IMR-90 (cell line): ENCODE measurements at regions not wholly inside any gene's neighbourhood (a gene's known extent, or its start where the extent isn't known, plus 50 kb on each side); places are given as distances from the start of the nearest gene placed in this dataset.

Experiments
- ATAC-seq: fragments of 200-7000 bp; cut with Tn5 transposase; 2 replicates; pipeline ENCODE4 v1.9.1; 2020; ENCODE audit warnings: low read depth, mild to moderate bottlenecking, moderate library complexity
- BruUV-seq: library from RNA; stranded (reverse); fragments of 400-500 nt; replicated peaks from 2 replicates; lab custom pipeline; 2021; lab: Mats Ljungman, UMichigan
- CTCF ChIA-PET: fragments of 300-600 bp; formaldehyde crosslinking; extraction: SDS; loops from one replicate; lab custom pipeline; 2021; ENCODE audit warnings: antibody characterized with exemption; lab: Yijun Ruan, JAX
- POLR2A ChIA-PET: fragments of 300-600 bp; sonication (Branson Sonifier 250); formaldehyde crosslinking; loops from one replicate; lab custom pipeline; 2022; ENCODE audit warnings: antibody characterized with exemption; ENCODE audit not compliant: unreplicated experiment; lab: Charles Lee
- DNase-seq: peaks from one replicate; pipeline ENCODE4 v3.0.0; 2013
- H2AFZ ChIP-seq: replicated peaks from 2 replicates; pipeline ENCODE3; 2013; ENCODE audit warnings: low read length, mild to moderate bottlenecking; ENCODE audit not compliant: poor library complexity
- H2AK5ac ChIP-seq: 2 replicates; pipeline ENCODE4 v1.6.1; 2013; ENCODE audit warnings: low read depth, low read length, inconsistent platforms
- H2AK9ac ChIP-seq: replicated peaks from 2 replicates; pipeline ENCODE3; 2013; ENCODE audit warnings: mild to moderate bottlenecking, low read depth, low read length, moderate library complexity; ENCODE audit not compliant: poor library complexity
- H2BK120ac ChIP-seq: 2 replicates; pipeline ENCODE4 v1.6.1; 2013; ENCODE audit warnings: low read depth, low read length, inconsistent platforms
- H2BK15ac ChIP-seq: 3 replicates; pipeline ENCODE4 v1.6.1; 2013; ENCODE audit warnings: low read depth, low read length, inconsistent platforms
- H2BK20ac ChIP-seq: 2 replicates; pipeline ENCODE4 v1.6.1; 2013; ENCODE audit warnings: low read depth, mild to moderate bottlenecking, inconsistent platforms, low read length, moderate library complexity
- H2BK5ac ChIP-seq: 2 replicates; pipeline ENCODE4 v1.6.1; 2013; ENCODE audit warnings: mild to moderate bottlenecking, low read depth, low read length, inconsistent platforms; ENCODE audit not compliant: poor library complexity, severe bottlenecking
- H3K14ac ChIP-seq: replicated peaks from 2 replicates; pipeline ENCODE4 v1.6.1; 2013; ENCODE audit warnings: low read depth, low read length, inconsistent platforms
- H3K18ac ChIP-seq: 2 replicates; pipeline ENCODE4 v1.6.1; 2013; ENCODE audit warnings: low read depth, low read length, control low read depth
- H3K23ac ChIP-seq: 2 replicates; pipeline ENCODE4 v1.6.1; 2013; ENCODE audit warnings: low read depth, low read length, inconsistent platforms
- H3K27ac ChIP-seq: 2 replicates; pipeline ENCODE4 v1.5.1; 2013; ENCODE audit warnings: mild to moderate bottlenecking, control low read depth, low read length; ENCODE audit not compliant: insufficient read depth
- H3K27me3 ChIP-seq: 2 replicates; pipeline ENCODE4 v1.6.1; 2013; ENCODE audit warnings: low read length; ENCODE audit not compliant: control insufficient read depth, insufficient read depth
- H3K36me3 ChIP-seq: 2 replicates; pipeline ENCODE4 v1.6.1; 2013; ENCODE audit warnings: low read length, mixed read lengths; ENCODE audit not compliant: control insufficient read depth, insufficient read depth
- H3K4ac ChIP-seq: 2 replicates; pipeline ENCODE4 v1.6.1; 2013; ENCODE audit warnings: low read depth, low read length, inconsistent platforms
- H3K4me1 ChIP-seq: 2 replicates; pipeline ENCODE4 v1.6.1; 2013; ENCODE audit warnings: low read length, mixed read lengths; ENCODE audit not compliant: control insufficient read depth, insufficient read depth
- H3K4me2 ChIP-seq: 2 replicates; pipeline ENCODE4 v1.6.1; 2013; ENCODE audit warnings: low read depth, mild to moderate bottlenecking, control low read depth, low read length, moderate library complexity
- H3K4me3 ChIP-seq: 2 replicates; pipeline ENCODE4 v1.5.1; 2013; ENCODE audit warnings: low read depth, mild to moderate bottlenecking, control low read depth, low read length, moderate library complexity; ENCODE audit not compliant: insufficient read depth
- H3K56ac ChIP-seq: 2 replicates; pipeline ENCODE4 v1.6.1; 2013; ENCODE audit warnings: low read length, inconsistent platforms; ENCODE audit not compliant: insufficient read depth; ENCODE audit errors: extremely low read depth
- H3K79me1 ChIP-seq, 2 experiments: 2 replicates each; pipeline ENCODE4 v1.6.1; 2013; ENCODE audit warnings: low read length in 2 of 2, inconsistent platforms in 1 of 2, low read depth in 1 of 2
- H3K9ac ChIP-seq: 2 replicates; pipeline ENCODE4 v1.6.1; 2013; ENCODE audit warnings: low read depth, low read length, control low read depth
- H3K9me1 ChIP-seq: 2 replicates; pipeline ENCODE4 v1.6.1; 2013; ENCODE audit warnings: low read length, inconsistent platforms; ENCODE audit not compliant: insufficient read depth
- H3K9me3 ChIP-seq: 2 replicates; pipeline ENCODE4 v1.6.1; 2013; ENCODE audit warnings: low read length; ENCODE audit not compliant: control insufficient read depth, insufficient read depth
- H4K20me1 ChIP-seq: 2 replicates; pipeline ENCODE4 v1.6.1; 2013; ENCODE audit warnings: low read length, inconsistent platforms; ENCODE audit not compliant: insufficient read depth
- H4K5ac ChIP-seq: 2 replicates; pipeline ENCODE4 v1.6.1; 2013; ENCODE audit warnings: mild to moderate bottlenecking, low read depth, low read length, control low read depth
- H4K8ac ChIP-seq, 2 experiments: 2 replicates each; pipeline ENCODE4 v1.6.1; 2013; ENCODE audit warnings: low read depth in 2 of 2, low read length in 2 of 2, control low read depth in 1 of 2, inconsistent platforms in 1 of 2
- H4K91ac ChIP-seq: 2 replicates; pipeline ENCODE4 v1.6.1; 2013; ENCODE audit warnings: low read depth, low read length, inconsistent platforms; ENCODE audit not compliant: insufficient read depth
- CEBPB ChIP-seq: IDR thresholded peaks from 2 replicates; pipeline ENCODE4 v1.6.1; 2012; ENCODE audit warnings: low read depth, low read length, improper control_type of control experiment
- USF2 ChIP-seq: fragments of 150-350 bp; IDR thresholded peaks from 2 replicates; pipeline ENCODE4 v1.6.1; 2017; ENCODE audit warnings: mild to moderate bottlenecking, antibody characterized with exemption, low read length, low read depth
- WGBS, 2 experiments: methylation state at CpG; one replicate each; pipeline versions ENCODE4 v1.1.5 to v1.1.7; 2013; ENCODE audit warnings: missing lambda C conversion rate in 2 of 2; ENCODE audit not compliant: insufficient read length in 1 of 2; ENCODE audit errors: extremely low coverage in 2 of 2; 5-methylcytosine and 5-hydroxymethylcytosine counted together
- dilution Hi-C: fragments of 300-500 bp; cut with HindIII; formaldehyde crosslinking; loops from one replicate; pipeline ENCODE4 v1.14.3; 2018; ENCODE audit warnings: low sequenced_read_pairs; ENCODE audit not compliant: unreplicated experiment
- in situ Hi-C: fragments of 300-500 bp; cut with MboI; formaldehyde crosslinking; loops from 3 replicates; pipeline ENCODE4 v1.14.3; 2019; ENCODE audit warnings: low sequenced_read_pairs, inconsistent platforms, mixed read lengths
- intact Hi-C: fragments of 100-400 bp; cut with micrococcal nuclease; formaldehyde crosslinking; loops from 2 replicates; pipeline ENCODE4 v1.10.0; 2022

DNA sequence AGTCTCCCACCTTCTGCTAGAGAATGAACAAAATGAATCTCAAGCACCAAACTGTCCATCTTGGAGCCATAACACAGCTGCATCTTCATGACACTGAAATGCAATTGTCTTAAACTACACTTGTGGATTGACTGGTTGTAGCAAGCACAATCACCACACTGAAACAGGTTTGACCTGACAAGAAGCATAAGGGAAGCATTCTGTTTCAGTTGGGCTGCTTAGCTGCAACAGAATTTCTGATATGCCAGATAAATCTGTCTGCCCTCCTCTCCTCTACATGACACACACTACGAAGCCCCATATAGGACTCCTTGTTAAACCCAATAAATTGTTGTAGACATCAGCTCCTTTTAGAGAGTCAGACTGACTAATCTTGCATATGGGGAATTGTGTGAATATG lies 101.8 kb upstream of the NPY2R start:
- intact Hi-C loops, result no loop called here
- H2AK9ac ChIP-seq, result no peak overlapping the region
- no TSS peak for BruUV-seq
- no peak overlapping the region for H4K5ac ChIP-seq
- no peak overlapping the region for H3K23ac ChIP-seq
- ChIA-PET POLR2A (no interaction called here), CTCF (no interaction called here)
- H3K56ac ChIP-seq, result no peak overlapping the region
- dilution Hi-C loops, result no loop called here
- H2BK5ac ChIP-seq, result no peak overlapping the region
- H3K79me1 ChIP-seq, result no peaks in the 10 kb centered on the region
- no peak overlapping the region for H3K9ac ChIP-seq
- H3K4me1 ChIP-seq, result no peaks in the 10 kb centered on the region
- ATAC-seq (no peak), DNase-seq (no peak)
- no peak overlapping the region for H3K27ac ChIP-seq
- WGBS, 2 experiments, result no CpG with 5 or more reads among the region's 1 CpG
- no peak overlapping the region for H3K14ac ChIP-seq
- no peak overlapping the region for H4K91ac ChIP-seq
- no peak overlapping the region for H3K18ac ChIP-seq
- H4K8ac ChIP-seq, result no peak overlapping the region
- no peak overlapping the region for H2AK5ac ChIP-seq
- H2BK120ac ChIP-seq, result no peak overlapping the region
- no peak overlapping the region for H3K4ac ChIP-seq
- H3K27me3 ChIP-seq, result no peaks in the 10 kb centered on the region
- H3K4me3 ChIP-seq, result no peak overlapping the region
- H2BK15ac ChIP-seq, result no peak overlapping the region
- TF ChIP-seq CEBPB (no peak), USF2 (no peak)
- in situ Hi-C loops, result no loop called here
- no peak overlapping the region for H3K4me2 ChIP-seq
- H4K20me1 ChIP-seq, result no peaks in the 10 kb centered on the region
- H3K36me3 ChIP-seq, result no peaks in the 10 kb centered on the region
- H3K9me1 ChIP-seq, result no peaks in the 10 kb centered on the region
- no peaks in the 10 kb centered on the region for H3K9me3 ChIP-seq
- no peak overlapping the region for H2AFZ ChIP-seq
- no peak overlapping the region for H2BK20ac ChIP-seq
